ENCODE measurements at regions not wholly inside any gene's neighbourhood (a gene's known extent, or its start where the extent isn't known, plus 50 kb on each side); places are given as distances from the start of the nearest gene placed in this dataset.

- TF ChIP-seq POLR2A (IDR thresholded peaks at IDR 0.05): no peak
- TF ChIP-seq, protein P1, sequence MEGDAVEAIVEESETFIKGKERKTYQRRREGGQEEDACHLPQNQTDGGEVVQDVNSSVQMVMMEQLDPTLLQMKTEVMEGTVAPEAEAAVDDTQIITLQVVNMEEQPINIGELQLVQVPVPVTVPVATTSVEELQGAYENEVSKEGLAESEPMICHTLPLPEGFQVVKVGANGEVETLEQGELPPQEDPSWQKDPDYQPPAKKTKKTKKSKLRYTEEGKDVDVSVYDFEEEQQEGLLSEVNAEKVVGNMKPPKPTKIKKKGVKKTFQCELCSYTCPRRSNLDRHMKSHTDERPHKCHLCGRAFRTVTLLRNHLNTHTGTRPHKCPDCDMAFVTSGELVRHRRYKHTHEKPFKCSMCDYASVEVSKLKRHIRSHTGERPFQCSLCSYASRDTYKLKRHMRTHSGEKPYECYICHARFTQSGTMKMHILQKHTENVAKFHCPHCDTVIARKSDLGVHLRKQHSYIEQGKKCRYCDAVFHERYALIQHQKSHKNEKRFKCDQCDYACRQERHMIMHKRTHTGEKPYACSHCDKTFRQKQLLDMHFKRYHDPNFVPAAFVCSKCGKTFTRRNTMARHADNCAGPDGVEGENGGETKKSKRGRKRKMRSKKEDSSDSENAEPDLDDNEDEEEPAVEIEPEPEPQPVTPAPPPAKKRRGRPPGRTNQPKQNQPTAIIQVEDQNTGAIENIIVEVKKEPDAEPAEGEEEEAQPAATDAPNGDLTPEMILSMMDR (IDR thresholded peaks at IDR 0.05): no peak
Measured at GRCh38 chr6:104183816-104184435, 675.8 kb downstream of the HACE1 start.
